ENCODE measurements at regions not wholly inside any gene's neighbourhood (a gene's known extent, or its start where the extent isn't known, plus 50 kb on each side); places are given as distances from the start of the nearest gene placed in this dataset.

DNA sequence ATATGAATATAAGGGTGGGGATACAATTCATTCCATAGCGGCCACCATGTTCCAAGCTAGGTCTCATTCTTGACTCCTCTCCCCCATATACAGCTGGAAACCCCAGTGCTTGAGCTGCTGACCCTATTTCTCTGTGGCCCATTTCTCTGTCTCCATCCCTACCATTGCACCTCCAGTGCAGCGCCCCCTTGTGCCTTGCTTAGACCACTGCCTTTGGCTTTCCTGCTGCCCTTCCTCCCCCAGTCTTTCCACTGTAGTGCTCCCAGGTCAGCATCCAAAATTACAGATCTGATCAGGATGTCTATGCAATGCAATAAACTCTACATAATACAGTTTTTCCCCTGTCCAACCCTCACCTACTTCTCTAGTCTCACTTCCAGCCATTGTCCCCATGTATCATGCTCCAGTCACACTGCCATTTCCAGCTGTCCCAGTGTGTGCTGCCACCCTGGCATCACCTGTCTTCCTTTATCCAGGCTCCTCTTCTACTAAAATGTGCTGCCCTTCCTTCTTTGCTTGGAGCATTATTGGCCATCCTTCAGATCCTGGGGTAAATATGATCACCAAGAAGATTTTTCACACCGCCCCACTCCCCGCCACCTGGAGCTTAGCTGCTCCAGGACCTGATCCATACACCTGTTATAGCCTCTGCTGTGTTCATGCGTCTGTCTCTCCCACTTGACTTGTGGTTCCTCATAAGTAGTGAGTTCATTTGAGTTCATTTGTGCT, 199.4 kb upstream of the IPO5 start:
- no peak for TF ChIP-seq ISL1 (CRISPR knock-in tag; IDR thresholded peaks at IDR 0.05)
- no peak for TF ChIP-seq GLIS3 (CRISPR knock-in tag; IDR thresholded peaks at IDR 0.05)
- no peak for TF ChIP-seq ESRRG (CRISPR knock-in tag; IDR thresholded peaks at IDR 0.05)
- no peak for TF ChIP-seq ZNF8 (CRISPR knock-in tag; IDR thresholded peaks at IDR 0.05)
- TF ChIP-seq RARB (CRISPR knock-in tag; IDR thresholded peaks at IDR 0.05) = no peak
- no peak for TF ChIP-seq PATZ1 (CRISPR knock-in tag; IDR thresholded peaks at IDR 0.05; ENCODE audit: borderline replicate concordance)
- no peak for TF ChIP-seq CSRNP3 (CRISPR knock-in tag; IDR thresholded peaks at IDR 0.05)
- TF ChIP-seq, protein P1, sequence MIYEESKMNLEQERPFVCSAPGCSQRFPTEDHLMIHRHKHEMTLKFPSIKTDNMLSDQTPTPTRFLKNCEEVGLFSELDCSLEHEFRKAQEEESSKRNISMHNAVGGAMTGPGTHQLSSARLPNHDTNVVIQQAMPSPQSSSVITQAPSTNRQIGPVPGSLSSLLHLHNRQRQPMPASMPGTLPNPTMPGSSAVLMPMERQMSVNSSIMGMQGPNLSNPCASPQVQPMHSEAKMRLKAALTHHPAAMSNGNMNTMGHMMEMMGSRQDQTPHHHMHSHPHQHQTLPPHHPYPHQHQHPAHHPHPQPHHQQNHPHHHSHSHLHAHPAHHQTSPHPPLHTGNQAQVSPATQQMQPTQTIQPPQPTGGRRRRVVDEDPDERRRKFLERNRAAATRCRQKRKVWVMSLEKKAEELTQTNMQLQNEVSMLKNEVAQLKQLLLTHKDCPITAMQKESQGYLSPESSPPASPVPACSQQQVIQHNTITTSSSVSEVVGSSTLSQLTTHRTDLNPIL (CRISPR knock-in tag; IDR thresholded peaks at IDR 0.05; ENCODE audit: low read depth) = no peak
- TF ChIP-seq TOX (CRISPR knock-in tag; IDR thresholded peaks at IDR 0.05; ENCODE audit: borderline replicate concordance) = no peak
- TF ChIP-seq SNAI2 (CRISPR knock-in tag; IDR thresholded peaks at IDR 0.05) = no peak
- TF ChIP-seq BACH2 (CRISPR knock-in tag; IDR thresholded peaks at IDR 0.05; ENCODE audit: borderline replicate concordance) = no peak
- TF ChIP-seq OSR1 (CRISPR knock-in tag; IDR thresholded peaks at IDR 0.05) = no peak
- no peak for TF ChIP-seq ZFP30 (CRISPR knock-in tag; IDR thresholded peaks at IDR 0.05)

All from SK-N-SH treated with all-trans-retinoic acid at 6 μM for 48 hours (cell line).